GM12875 (cell line): ENCODE measurements at regions not wholly inside any gene's neighbourhood (a gene's known extent, or its start where the extent isn't known, plus 50 kb on each side); places are given as distances from the start of the nearest gene placed in this dataset.

Experiments
- H3K4me3 ChIP-seq: one replicate; pipeline ENCODE4 v1.5.1; 2011; ENCODE audit warnings: low read depth, low read length, control low read depth
- TF ChIP-seq, protein P1 (sequence below): IDR thresholded peaks from 2 replicates; pipeline ENCODE4 v1.5.1; 2011; ENCODE audit warnings: low read depth, mild to moderate bottlenecking, control low read depth, inconsistent platforms, low read length, moderate library complexity, borderline replicate concordance; ENCODE audit not compliant: insufficient read depth

DNA sequence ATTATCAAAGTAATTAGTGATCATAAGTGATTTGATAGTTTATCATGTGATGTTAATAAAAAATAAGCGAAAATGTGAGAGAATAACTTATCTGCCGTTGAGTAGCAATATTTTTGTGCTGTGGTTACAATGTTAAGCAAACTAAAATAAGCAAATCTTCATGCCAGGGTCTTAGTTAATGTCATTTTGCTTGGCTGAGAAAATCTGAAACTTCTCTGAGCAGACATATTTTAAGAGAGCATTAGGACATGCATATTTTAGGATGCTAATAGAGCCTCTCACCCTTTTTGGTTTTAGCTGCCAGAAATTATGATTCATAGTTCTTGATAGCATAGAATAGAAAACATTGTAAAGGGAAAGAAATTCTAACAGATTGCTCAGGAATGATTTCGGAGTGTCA lies 233.5 kb upstream of the ZEB2 start:
- TF ChIP-seq, protein P1, sequence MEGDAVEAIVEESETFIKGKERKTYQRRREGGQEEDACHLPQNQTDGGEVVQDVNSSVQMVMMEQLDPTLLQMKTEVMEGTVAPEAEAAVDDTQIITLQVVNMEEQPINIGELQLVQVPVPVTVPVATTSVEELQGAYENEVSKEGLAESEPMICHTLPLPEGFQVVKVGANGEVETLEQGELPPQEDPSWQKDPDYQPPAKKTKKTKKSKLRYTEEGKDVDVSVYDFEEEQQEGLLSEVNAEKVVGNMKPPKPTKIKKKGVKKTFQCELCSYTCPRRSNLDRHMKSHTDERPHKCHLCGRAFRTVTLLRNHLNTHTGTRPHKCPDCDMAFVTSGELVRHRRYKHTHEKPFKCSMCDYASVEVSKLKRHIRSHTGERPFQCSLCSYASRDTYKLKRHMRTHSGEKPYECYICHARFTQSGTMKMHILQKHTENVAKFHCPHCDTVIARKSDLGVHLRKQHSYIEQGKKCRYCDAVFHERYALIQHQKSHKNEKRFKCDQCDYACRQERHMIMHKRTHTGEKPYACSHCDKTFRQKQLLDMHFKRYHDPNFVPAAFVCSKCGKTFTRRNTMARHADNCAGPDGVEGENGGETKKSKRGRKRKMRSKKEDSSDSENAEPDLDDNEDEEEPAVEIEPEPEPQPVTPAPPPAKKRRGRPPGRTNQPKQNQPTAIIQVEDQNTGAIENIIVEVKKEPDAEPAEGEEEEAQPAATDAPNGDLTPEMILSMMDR: no peak
- H3K4me3 ChIP-seq: no peak overlapping the region

DNA sequence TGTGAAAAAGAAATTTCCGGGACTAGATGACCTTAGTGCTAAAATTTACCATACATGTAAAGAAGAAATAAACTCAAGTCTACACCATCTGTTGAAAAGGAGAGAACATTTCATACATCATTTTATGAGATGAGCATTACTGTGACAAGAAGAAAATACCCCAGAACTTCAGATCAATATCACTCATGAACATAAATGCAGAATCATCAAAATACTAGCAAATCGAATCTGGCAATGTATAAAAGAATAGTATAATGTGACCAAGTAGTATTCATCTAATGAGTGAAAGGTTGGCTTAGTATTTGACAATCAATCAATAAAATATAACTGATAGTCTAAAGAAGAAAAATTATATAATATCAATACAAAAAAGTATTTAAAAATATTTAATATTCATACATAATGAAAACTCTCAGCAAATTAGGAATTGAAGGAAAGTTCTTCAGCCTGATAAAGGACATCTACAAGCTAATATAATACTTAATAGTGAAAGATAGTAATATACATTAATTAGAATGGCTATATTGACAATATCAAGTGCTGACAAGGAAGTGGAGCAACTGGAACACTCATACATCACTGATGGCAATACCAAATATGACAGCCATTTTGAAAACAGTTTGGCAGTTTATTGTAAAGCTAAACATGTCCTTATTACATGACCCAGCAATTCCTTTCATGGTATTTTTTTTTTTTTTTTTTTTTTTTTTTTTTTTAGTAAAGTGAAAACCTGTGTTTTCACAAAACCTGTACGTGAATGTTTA lies 231.4 kb upstream of the ZEB2 start:
- TF ChIP-seq, protein P1: no peak
- H3K4me3 ChIP-seq: no peak overlapping the region

DNA sequence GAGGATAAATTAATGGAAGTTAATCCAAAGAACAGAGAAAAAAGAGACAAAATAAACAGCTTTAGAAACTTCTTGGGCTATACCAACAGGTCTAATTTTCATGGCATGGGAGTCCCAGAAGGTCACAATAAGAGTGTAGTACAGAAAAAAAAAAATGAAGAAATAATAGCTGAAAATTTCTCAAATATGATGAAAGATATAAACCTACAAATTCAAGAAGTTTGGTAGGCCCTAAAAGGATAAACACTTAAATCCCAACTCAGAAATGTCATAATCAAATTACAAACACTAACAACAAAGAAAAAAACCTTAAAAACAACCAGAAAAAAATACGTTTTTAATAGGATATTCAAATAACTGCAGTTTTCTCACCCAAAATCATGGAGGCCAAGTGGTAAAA lies 229.3 kb upstream of the ZEB2 start:
- H3K4me3 ChIP-seq: no peak overlapping the region
- TF ChIP-seq, protein P1: no peak

DNA sequence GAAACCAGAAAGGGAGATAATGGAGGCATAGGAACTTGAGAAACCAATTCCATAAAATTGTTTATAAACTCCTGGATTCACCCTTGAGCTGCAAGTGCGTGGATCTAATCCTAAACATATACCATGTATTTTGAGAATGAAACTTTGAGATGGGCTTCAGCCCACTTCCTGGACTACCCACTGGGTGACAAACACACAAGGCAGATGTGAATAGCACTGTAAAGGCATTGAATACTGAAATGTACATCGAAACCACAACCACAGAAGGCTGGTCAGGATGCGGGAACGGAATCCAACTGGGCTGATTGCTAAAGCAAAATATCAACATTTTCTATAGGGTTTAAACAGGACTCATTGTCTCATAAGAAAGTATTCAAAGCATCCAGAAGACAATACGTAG lies 228.5 kb upstream of the ZEB2 start:
- TF ChIP-seq, protein P1: no peak

DNA sequence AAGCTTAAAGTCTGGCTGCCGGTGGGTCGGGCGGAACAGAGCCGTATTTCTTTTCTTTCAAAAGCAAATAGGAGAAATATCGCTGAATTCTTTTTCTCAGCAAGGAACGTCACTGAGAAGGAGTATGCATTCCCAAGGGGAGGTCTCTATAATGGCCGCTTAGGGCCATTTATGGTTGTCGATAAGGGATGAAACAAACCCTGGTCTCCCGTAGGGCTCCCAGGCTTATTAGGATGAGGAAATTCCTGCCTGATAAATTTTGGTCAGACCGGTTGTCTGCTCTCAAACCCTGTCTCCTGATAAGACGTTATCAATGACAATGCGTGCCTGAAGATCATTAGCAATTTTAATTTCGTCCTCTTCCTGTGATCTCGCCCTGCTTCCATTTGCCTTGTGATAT lies 227.7 kb upstream of the ZEB2 start:
- TF ChIP-seq, protein P1: no peak
- H3K4me3 ChIP-seq: no peak overlapping the region

More for the DNA sequence above, 228.5 kb upstream of the ZEB2 start:
- H3K4me3 ChIP-seq: no peak overlapping the region

DNA sequence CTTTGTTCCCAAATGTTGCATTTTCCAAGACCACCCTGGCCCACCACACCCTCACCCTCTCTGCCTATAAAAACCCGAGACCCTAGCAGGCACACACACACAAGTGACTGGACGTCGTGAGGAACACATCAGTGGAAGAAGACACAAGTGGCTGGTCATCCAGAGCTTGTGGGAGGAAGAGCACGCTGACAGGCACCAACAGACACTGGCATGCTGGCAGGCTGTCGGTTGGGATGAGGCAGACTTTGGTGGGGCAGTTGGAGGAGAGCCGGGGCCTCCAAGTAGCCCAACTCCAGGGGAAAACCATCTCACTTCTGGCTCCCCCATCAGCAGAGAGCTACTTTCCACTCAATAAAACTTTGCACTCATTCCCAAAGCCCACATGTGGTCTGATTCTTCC lies 225.5 kb upstream of the ZEB2 start:
- TF ChIP-seq, protein P1: no peak
- H3K4me3 ChIP-seq: no peak overlapping the region

DNA sequence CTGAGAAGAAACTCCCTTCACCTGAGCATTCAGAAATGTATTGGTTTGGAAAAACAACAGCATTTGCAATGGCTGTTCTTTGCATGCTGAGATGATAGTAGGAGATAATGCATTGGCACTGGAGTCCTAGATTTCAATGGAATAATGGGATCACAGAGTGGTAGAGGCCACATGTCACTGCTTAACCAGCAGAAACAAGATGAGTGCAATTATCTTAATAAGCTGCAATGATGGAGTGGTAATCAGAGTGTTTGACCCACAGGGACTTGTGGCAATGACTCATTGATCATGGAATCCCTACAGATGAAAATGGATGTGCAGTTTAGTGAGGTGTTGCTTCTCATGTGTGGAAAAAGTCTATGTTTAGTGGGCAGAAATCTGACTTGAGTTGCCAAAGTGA lies 218.8 kb upstream of the ZEB2 start:
- H3K4me3 ChIP-seq: no peak overlapping the region
- TF ChIP-seq, protein P1: no peak
